HEK293 (cell line): ENCODE measurements at regions not wholly inside any gene's neighbourhood (a gene's known extent, or its start where the extent isn't known, plus 50 kb on each side); places are given as distances from the start of the nearest gene placed in this dataset.

Experiments
- CTCF ChIA-PET: fragments of 350-600 bp; formaldehyde crosslinking; extraction: SDS; loops from one replicate; lab custom pipeline; 2021; ENCODE audit warnings: antibody characterized with exemption; lab: Yijun Ruan, JAX
- POLR2A ChIA-PET: fragments of 300-600 bp; formaldehyde crosslinking; extraction: SDS; loops from one replicate; lab custom pipeline; 2020; ENCODE audit warnings: antibody characterized with exemption, inconsistent platforms; lab: Yijun Ruan, JAX
- H3K27ac ChIP-seq: fragments of 200-500 bp; sonication (Bioruptor generic); 2 replicates; pipeline ENCODE4 v1.5.1; 2014; ENCODE audit warnings: low read depth, low read length, control low read depth, inconsistent platforms; ENCODE audit errors: extremely low read depth
- H3K36me3 ChIP-seq, 2 experiments: fragments of 200-500 bp in 1 of 2; sonication (Bioruptor generic) in 1 of 2; 1 replicate in 1 of 2; 2 replicates in 1 of 2; pipeline ENCODE4 v1.5.1; 2014 to 2017; ENCODE audit warnings: inconsistent platforms in 2 of 2, low read length in 2 of 2; ENCODE audit not compliant: control insufficient read depth in 2 of 2, insufficient read depth in 1 of 2
- H3K4me1 ChIP-seq: fragments of 200-500 bp; sonication (Bioruptor generic); 2 replicates; pipeline ENCODE4 v1.5.1; 2014; ENCODE audit warnings: mild to moderate bottlenecking, low read length, inconsistent platforms; ENCODE audit not compliant: control insufficient read depth, insufficient read depth
- H3K4me3 ChIP-seq: 2 replicates; pipeline ENCODE4 v1.5.1; 2011; ENCODE audit warnings: low read depth, mild to moderate bottlenecking, control low read depth, low read length, moderate library complexity
- H3K9me3 ChIP-seq: fragments of 200-500 bp; sonication (Bioruptor generic); 2 replicates; pipeline ENCODE4 v1.5.1; 2014; ENCODE audit warnings: low read depth, low read length, inconsistent platforms; ENCODE audit not compliant: control insufficient read depth, insufficient read depth
- ATF2 ChIP-seq: fragments of 450-650 bp; formaldehyde crosslinking; IDR thresholded peaks from 2 replicates; pipeline ENCODE4 v1.5.1; 2016; ENCODE audit warnings: missing biosample characterization, missing genetic modification characterization, low read depth
- FEZF1 ChIP-seq: fragments of 450-650 bp; formaldehyde crosslinking; IDR thresholded peaks from 2 replicates; pipeline ENCODE4 v1.5.1; 2016; ENCODE audit warnings: missing biosample characterization, missing genetic modification characterization
- GLI4 ChIP-seq: fragments of 450-650 bp; formaldehyde crosslinking; IDR thresholded peaks from 2 replicates; pipeline ENCODE4 v1.5.1; 2016; ENCODE audit warnings: missing biosample characterization, missing genetic modification characterization
- GLIS2 ChIP-seq: fragments of 450-650 bp; formaldehyde crosslinking; IDR thresholded peaks from 2 replicates; pipeline ENCODE4 v1.5.1; 2016; ENCODE audit warnings: missing biosample characterization, missing genetic modification characterization
- KLF17 ChIP-seq: fragments of 450-650 bp; formaldehyde crosslinking; IDR thresholded peaks from 2 replicates; pipeline ENCODE4 v1.5.1; 2016; ENCODE audit warnings: missing biosample characterization, missing genetic modification characterization
- ZBTB48 ChIP-seq: fragments of 450-650 bp; formaldehyde crosslinking; IDR thresholded peaks from 2 replicates; pipeline ENCODE4 v1.5.1; 2016; ENCODE audit warnings: missing biosample characterization, missing genetic modification characterization
- ZBTB49 ChIP-seq: fragments of 450-650 bp; formaldehyde crosslinking; IDR thresholded peaks from 2 replicates; pipeline ENCODE4 v1.5.1; 2016; ENCODE audit warnings: missing biosample characterization, missing genetic modification characterization, low read depth
- ZBTB8A ChIP-seq: fragments of 450-650 bp; formaldehyde crosslinking; IDR thresholded peaks from 2 replicates; pipeline ENCODE4 v1.5.1; 2016; ENCODE audit warnings: missing biosample characterization, missing genetic modification characterization
- ZNF146 ChIP-seq: fragments of 450-650 bp; formaldehyde crosslinking; IDR thresholded peaks from 2 replicates; pipeline ENCODE4 v1.5.1; 2016; ENCODE audit warnings: missing biosample characterization, missing genetic modification characterization
- ZNF157 ChIP-seq: fragments of 450-650 bp; formaldehyde crosslinking; IDR thresholded peaks from 2 replicates; pipeline ENCODE4 v1.5.1; 2016; ENCODE audit warnings: missing biosample characterization, missing genetic modification characterization
- ZNF248 ChIP-seq: fragments of 450-650 bp; formaldehyde crosslinking; IDR thresholded peaks from 2 replicates; pipeline ENCODE4 v1.5.1; 2017; ENCODE audit warnings: missing biosample characterization, missing genetic modification characterization
- ZNF292 ChIP-seq: fragments of 450-650 bp; formaldehyde crosslinking; IDR thresholded peaks from 2 replicates; pipeline ENCODE4 v1.5.1; 2016; ENCODE audit warnings: low read depth, missing biosample characterization, missing genetic modification characterization, borderline replicate concordance
- ZNF366 ChIP-seq: fragments of 450-650 bp; formaldehyde crosslinking; conservative IDR thresholded peaks from 2 replicates; pipeline ENCODE4 v1.5.1; 2016; ENCODE audit warnings: missing biosample characterization, missing genetic modification characterization
- ZNF37A ChIP-seq: fragments of 450-650 bp; IDR thresholded peaks from 2 replicates; pipeline ENCODE4 v1.5.1; 2018; ENCODE audit warnings: missing biosample characterization, missing genetic modification characterization
- ZNF423 ChIP-seq: fragments of 450-650 bp; formaldehyde crosslinking; IDR thresholded peaks from 2 replicates; pipeline ENCODE4 v1.5.1; 2016; ENCODE audit warnings: missing biosample characterization, missing genetic modification characterization
- ZNF488 ChIP-seq: fragments of 450-650 bp; formaldehyde crosslinking; IDR thresholded peaks from 2 replicates; pipeline ENCODE4 v1.5.1; 2016; ENCODE audit warnings: missing biosample characterization, missing genetic modification characterization
- ZNF544 ChIP-seq: fragments of 450-650 bp; formaldehyde crosslinking; IDR thresholded peaks from 2 replicates; pipeline ENCODE4 v1.5.0; 2017; ENCODE audit warnings: missing biosample characterization, missing genetic modification characterization
- ZNF561 ChIP-seq: fragments of 450-650 bp; IDR thresholded peaks from 2 replicates; pipeline ENCODE4 v1.5.1; 2018; ENCODE audit warnings: missing biosample characterization, missing genetic modification characterization, borderline replicate concordance
- ZNF654 ChIP-seq: fragments of 450-650 bp; formaldehyde crosslinking; IDR thresholded peaks from 2 replicates; pipeline ENCODE4 v1.5.1; 2016; ENCODE audit warnings: low read depth, missing biosample characterization, missing genetic modification characterization
- ZNF660 ChIP-seq: fragments of 450-650 bp; IDR thresholded peaks from 2 replicates; pipeline ENCODE4 v1.5.1; 2018; ENCODE audit warnings: missing biosample characterization, mild to moderate bottlenecking, missing genetic modification characterization
- ZNF785 ChIP-seq: fragments of 450-650 bp; formaldehyde crosslinking; IDR thresholded peaks from 2 replicates; pipeline ENCODE4 v1.5.1; 2016; ENCODE audit warnings: missing biosample characterization, missing genetic modification characterization

GRCh38 chr6:149196091-149196490 is 121.4 kb upstream of the TAB2 start:
- TF ChIP-seq ZNF248 (tag by site-specific recombination) = no peak
- TF ChIP-seq ZNF561 (tag by site-specific recombination) = no peak
- no peak for TF ChIP-seq ZBTB48
- no peak for TF ChIP-seq ZNF785
- no peak for TF ChIP-seq ZNF660 (tag by site-specific recombination)
- no peak for TF ChIP-seq ZBTB8A (tag by site-specific recombination)
- TF ChIP-seq ATF2 (tag by site-specific recombination) = no peak
- no peak for TF ChIP-seq ZNF146 (tag by site-specific recombination)
- TF ChIP-seq ZNF37A (tag by site-specific recombination) = no peak
- TF ChIP-seq, all 188 proteins: peak for 0
- H3K4me3 ChIP-seq = no peak overlapping the region
- H3K4me1 ChIP-seq = no peaks in the 10 kb centered on the region
- CTCF ChIA-PET = interaction anchor here (0.7 to 3.3 kb wide), 4 partner anchors 62 to 236 kb away, joined by 3 to 13 read pairs (median 3); no protein-coding TSS in a partner anchor
- POLR2A ChIA-PET = interaction anchor here (0.5 kb wide), 1 partner anchor 12 kb away, joined by 6 read pairs; no protein-coding TSS in a partner anchor
- H3K27ac ChIP-seq = no peak overlapping the region
- H3K9me3 ChIP-seq = no peaks in the 10 kb centered on the region
- H3K36me3 ChIP-seq = no peaks in the 10 kb centered on the region

GRCh38 chr6:149197482-149197881 is 120.0 kb upstream of the TAB2 start:
- CTCF ChIA-PET = interaction anchor here (1.0 to 3.3 kb wide), 3 partner anchors 34 to 235 kb away, joined by 3 to 13 read pairs (median 4); no protein-coding TSS in a partner anchor

GRCh38 chr6:149198265-149198664 is 119.2 kb upstream of the TAB2 start:
- CTCF ChIA-PET = no interaction called here
- Histone ChIP-seq H3K4me3 (no peak overlapping the region), H3K9me3 (no peaks in the 10 kb centered on the region)
- TF ChIP-seq ZNF654 (tag by site-specific recombination) = no peak
- no peak for TF ChIP-seq ZNF423 (tag by site-specific recombination)
- TF ChIP-seq ZNF157 (tag by site-specific recombination) = no peak
- TF ChIP-seq ZNF37A (tag by site-specific recombination) = no peak
- TF ChIP-seq ZNF292 (tag by site-specific recombination) = no peak
- TF ChIP-seq ZNF366 (tag by site-specific recombination) = no peak
- no peak for TF ChIP-seq ZNF544 (tag by site-specific recombination)
- no peak for TF ChIP-seq ZNF146 (tag by site-specific recombination)
- no peak for TF ChIP-seq ZBTB49 (tag by site-specific recombination)
- no peak for TF ChIP-seq GLIS2
- TF ChIP-seq, all 188 proteins: peak for 0
- POLR2A ChIA-PET = no interaction called here
- no peak overlapping the region for H3K27ac ChIP-seq
- H3K4me1 ChIP-seq = no peaks in the 10 kb centered on the region
- H3K36me3 ChIP-seq = no peaks in the 10 kb centered on the region

More at GRCh38 chr6:149197482-149197881, 120.0 kb upstream of the TAB2 start:
- Histone ChIP-seq H3K36me3 (no peaks in the 10 kb centered on the region), H3K27ac (no peak overlapping the region), H3K4me3 (no peak overlapping the region), H3K4me1 (no peaks in the 10 kb centered on the region), H3K9me3 (no peaks in the 10 kb centered on the region)
- POLR2A ChIA-PET = no interaction called here
- TF ChIP-seq FEZF1 (no peak), GLI4 (tag by site-specific recombination) (no peak), ZNF488 (no peak), KLF17 (tag by site-specific recombination) (no peak), ZNF248 (tag by site-specific recombination) (peak; percentile 97)
